SHP77 (cell line): ENCODE measurements at regions not wholly inside any gene's neighbourhood (a gene's known extent, or its start where the extent isn't known, plus 50 kb on each side); places are given as distances from the start of the nearest gene placed in this dataset.

Experiments used
- DNase-seq, 2 experiments: peaks; one replicate each; lab custom pipeline; 2025; lab: John Stamatoyannopoulos, UW

DNA sequence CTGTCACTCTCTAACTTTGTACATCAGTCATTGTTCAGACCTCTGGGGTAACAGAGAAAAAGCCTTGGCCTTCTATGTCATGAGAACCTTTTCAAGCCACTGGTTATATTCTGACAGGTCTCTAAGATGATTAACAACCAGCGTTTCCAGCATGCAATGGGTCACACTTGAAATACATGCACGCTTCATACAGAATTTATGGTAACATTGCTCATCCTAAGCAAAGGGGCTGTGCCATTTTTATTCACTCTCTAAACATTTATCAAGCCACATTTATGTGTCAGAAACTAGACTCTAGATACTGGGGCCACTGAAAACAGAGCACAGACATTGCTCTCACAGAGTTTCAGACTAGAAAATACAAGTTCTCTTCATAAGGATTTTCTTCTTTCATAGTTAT is 501.4 kb upstream of the DAB1 start:
- no peak for DNase-seq

GRCh38 chr1:57922130-57922529 is 498.3 kb upstream of the DAB1 start:
- DNase-seq = no peak

GRCh38 chr1:57916041-57916440 is 492.2 kb upstream of the DAB1 start:
- no peak for DNase-seq

GRCh38 chr1:57911427-57911826 is 487.6 kb upstream of the DAB1 start:
- DNase-seq = no peak

- DNase-seq = no peak
These were observed 486.9 kb upstream of the DAB1 start for GRCh38 chr1:57910782-57911181.

- no peak for DNase-seq
These were observed 486.4 kb upstream of the DAB1 start for GRCh38 chr1:57910305-57910704.

DNA sequence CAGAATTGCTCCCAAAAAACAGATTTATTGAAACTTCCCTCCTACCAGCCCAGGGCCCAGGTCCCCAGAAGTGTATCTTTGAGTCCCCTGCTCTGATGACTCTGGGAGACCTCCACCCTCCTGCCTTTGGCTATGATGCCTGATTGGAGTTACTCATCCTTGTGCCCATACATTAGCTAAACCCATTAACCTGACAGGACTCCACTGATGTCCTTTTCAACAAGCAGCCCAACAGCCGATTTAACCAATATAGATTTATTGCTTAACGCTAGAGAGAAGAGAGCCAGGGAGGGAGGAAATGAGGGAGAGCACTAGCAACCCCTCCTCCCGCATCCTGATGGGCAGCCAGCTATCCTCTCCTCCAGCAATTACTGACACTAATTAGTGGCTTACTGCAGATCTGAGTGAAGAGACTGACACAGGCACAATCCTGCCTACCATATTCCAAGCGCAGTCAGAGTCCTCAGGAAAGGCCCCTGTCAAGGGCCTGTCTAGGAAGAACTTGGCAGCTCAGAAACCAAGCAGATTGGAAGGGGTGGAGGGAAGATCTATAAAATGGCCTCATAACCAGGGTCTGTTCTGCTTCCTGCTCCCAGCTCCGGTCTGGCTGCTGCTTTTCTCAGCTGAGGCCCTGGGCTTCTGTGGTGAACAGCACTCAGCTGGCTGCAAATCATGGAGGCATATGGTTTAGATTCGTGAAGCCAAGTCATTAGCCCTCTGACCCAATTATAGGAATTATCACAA is 484.5 kb upstream of the DAB1 start:
- DNase-seq = no peak

DNA sequence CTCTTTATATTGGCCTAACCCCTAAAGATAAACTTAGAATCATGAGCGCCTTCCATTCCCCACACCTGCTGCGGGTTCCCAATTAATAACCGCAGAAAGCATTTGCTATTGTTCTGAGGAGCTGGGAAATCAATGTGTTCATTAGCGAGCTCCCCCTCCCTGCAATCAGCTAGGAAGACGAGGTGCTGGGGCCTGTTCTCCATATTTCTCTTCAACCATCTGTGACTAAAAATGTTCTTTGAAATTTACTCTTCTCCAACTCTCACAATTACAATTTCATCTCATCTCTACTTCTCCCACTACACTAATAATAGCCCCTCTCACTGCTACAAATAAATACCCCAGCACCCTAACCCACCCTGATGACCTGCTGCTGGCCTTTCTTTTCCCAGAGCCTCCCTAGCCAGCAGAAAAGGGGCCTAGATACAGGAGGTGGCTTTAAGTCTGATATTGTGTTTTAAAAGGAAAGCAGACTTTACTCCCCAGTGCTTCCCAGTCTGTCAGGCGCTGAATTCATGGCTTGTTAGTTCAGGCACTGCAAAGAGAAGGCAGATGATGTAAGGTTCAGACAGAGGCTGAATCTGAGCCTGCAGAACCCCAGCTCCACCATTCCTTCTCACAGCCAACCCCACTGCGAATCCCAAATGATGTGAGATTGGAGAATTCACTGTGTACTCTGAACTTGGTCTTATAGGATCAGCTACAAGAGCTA is 477.5 kb upstream of the DAB1 start:
- DNase-seq = no peak

- DNase-seq = no peak
These were observed 474.7 kb upstream of the DAB1 start for GRCh38 chr1:57898531-57898930.

- DNase-seq = no peak
These were observed 473.7 kb upstream of the DAB1 start for GRCh38 chr1:57897581-57897980.

GRCh38 chr1:57894315-57894714 is 470.5 kb upstream of the DAB1 start:
- DNase-seq = no peak

DNA sequence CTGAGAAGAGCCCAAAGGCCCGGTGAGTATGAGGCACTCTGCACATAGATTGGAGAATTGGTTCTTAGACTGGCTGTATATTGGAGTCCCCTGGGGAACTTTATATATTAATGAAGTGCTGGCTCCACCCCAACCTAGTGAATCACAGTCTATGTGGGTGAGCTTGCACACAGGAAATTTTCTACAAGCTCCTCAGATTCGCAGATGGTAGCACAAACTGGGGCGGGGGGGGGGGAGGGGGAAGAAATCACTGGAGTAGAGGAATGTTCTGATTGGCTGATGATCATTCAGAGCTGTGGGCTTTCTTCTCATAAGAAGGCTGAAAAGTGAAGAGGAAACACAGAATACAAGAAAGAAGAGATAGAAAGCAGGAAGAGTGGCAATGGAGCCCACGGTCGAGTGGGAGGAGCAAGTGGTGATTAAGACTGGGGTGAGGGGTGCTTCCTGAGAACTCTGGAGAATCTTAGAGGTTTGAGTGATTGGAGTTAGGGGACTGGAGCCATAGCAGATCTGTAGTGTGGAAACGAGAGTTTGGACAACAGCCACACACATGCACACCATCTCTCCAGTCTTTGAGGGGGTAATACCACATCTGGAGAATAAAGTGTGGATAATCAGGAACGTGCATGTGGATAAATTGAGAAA is 465.9 kb upstream of the DAB1 start:
- DNase-seq = no peak

DNA sequence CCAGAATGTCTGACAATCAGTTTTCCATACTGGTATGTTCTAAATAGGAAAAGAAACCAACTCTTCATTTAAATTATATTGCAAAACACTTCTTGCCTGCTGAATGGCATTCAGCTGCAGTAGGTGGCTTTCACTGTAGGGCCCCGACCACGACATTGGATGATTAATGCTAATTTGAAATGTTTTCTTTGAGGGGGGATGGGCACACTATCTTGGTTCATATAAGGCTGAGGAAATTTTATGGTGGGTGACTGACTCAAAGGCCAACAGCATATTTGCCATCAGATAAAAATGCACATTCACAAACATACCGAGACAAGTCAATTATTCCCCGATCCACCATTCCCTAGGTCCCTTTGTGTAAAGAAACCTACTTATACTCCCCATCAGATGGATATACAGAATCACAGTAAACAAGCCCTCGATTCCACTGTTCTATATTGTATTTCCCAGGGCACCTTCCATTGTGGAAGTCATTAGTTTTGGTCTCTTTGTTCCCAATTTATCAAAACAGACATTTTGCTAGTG is 464.2 kb upstream of the DAB1 start:
- no peak for DNase-seq

DNA sequence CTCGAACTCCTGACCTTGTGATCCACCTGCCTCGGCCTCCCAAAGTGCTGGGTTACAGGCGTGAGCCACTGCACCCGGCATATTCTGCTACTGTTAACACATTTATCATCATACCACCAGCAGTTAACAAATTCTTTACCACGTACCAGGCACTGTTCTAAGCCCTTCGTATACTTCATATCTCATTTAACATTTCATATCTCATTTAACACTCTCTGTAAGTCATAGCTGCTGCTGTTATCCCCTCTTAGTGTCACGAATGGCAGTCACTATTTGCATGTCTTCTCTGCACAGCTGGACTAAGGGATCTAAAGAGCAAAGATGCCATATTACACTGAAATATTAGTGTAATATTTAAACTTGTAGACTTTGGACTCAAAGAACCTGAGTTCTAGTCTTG is 462.5 kb upstream of the DAB1 start:
- DNase-seq = no peak

DNA sequence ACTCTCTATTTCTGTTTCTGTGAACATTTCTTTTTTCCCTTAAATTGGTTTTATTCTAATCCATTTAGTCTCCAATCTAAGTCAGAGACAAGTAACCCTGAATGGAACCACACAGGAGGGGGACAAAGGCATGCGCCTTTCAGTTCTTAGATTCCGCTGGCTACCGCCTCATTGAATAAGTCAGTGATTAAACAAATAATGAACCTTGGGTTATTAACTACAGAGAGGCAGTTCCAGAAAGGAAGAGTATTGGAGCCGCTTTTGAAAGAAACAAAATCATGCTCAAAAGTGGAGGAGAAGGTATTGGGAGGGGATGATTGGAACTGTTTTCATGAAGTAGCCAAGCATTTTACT is 459.8 kb upstream of the DAB1 start:
- no peak for DNase-seq

DNA sequence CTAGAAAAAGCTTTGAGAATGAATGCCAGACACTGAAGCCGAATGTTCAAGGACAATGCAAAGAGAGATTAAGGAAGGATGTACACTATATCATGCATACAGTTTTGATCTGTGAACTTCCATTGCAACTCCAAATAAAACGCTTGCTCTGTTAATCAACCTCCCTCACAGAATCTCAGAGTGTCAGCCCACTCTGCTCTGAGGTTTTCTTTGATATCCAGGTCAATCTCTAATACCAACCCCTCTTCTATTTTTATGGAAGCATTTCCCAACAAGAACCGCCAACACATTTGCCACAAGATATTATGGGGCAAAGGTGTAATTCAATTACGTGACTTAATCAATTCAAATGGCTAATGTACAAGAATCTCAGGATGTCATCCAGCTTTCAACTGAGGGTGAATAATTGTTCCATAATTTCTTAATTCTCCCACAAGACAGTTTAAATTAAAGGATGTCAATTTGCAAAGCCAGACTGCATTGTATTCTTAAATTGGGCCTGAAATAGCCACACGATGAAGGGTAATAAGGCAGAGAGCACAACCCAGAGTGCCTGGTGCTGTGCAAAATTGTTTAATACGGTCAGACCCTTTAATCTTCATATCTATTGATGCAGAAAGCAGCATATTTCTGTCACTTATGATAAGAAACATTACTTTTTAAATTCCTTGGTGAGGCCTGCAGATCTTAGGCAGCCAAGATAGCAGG is 459.2 kb upstream of the DAB1 start:
- no peak for DNase-seq

- no peak for DNase-seq
These were observed 458.2 kb upstream of the DAB1 start for GRCh38 chr1:57882072-57882471.

DNA sequence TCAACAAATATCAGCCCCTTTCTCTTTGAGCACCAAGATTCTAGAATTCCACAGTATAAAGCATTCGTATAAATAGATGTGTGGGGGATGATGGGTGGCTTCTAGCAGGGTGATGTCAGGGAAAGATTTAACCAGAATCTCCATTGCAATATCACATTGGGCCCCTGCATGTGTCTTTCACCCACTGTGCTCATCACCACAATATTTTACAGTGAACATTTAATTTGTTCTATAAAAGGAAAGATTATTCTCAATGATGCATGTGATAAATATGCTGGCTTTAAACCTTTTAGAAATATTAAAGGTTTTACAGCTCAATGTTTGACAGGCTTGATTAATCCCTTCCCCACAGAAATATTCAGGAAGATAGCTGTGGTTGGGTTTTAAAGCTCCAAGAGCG is 457.8 kb upstream of the DAB1 start:
- DNase-seq = no peak

DNA sequence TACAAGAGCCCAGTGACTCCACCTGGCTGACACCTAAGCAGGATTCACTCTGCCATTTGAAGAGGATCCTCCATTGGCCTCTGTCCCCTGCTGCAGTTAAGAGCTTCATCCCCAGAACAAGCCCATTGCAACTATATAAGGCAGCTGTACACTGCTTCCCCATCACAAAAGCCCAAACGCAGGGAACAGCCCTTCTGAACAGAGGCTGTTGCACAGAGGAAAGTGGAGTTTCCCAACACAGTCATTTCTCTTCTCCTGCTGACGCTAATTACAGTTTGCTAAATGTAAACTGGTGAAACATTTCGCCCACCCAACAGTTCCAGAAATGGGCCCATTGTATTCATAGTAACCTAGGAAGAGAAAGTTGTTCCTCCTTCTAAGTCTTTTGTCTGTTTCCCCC is 455.8 kb upstream of the DAB1 start:
- DNase-seq = no peak

DNA sequence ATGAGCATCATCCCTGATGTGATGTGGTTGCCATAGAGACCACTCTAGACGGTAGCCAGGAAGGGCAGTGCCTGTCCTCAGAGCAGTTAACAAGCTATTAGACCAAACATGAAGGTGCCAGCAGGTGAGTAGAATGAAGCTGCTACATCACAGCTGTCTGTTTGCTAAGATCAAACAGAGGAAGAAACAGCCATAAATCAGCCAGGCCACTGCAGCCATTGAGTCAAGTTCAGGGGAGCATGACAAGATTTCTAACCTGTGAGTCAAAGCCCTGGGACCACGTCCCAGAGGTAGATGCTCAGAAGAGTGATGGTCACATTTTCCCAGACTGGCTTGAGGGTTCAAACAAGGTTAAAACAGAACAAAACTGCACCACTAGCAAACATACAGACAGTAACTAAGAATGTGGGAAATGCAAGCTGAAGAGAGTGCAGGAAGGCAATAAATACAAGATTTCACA is 450.6 kb upstream of the DAB1 start:
- peak in 1 of 2 experiments; percentile 0 for DNase-seq

DNA sequence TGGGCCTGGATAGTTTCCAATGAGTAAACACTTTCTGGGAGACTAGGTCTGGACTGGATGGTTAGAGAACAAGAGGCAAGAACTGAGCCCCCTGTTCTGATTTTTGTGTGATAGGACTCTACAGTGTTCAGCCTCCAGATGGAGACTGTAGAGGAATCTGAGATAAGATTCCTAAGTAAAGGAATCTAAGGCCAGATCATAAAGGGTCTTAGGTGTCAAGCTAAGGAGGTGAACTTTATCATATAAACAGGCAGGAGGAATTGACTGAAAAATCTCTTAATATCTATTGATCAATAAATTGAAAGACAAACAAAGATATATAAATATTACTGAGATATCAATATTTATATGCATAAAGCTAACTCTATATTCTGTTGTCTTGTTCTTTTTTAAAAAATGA is 449.1 kb upstream of the DAB1 start:
- no peak for DNase-seq

DNA sequence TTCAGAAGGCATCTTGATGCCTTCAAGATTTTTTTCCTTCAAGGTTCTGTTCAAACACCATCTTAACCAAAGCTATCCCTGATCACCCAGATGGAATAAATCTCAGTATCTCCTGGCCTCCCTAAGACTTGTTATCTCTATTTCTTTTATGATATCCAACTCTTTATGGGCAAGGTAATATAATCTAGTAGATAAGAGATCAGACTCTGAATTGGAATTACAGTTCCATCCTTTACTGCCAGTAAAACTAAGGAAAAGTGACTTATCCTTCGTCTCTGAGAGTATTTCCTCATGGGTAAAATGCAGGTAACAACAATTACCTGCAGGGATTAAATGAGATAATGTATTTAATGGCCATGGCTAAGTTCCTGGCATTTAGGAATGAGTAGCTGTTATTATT is 445.0 kb upstream of the DAB1 start:
- no peak for DNase-seq
